ENCODE measurements at regions not wholly inside any gene's neighbourhood (a gene's known extent, or its start where the extent isn't known, plus 50 kb on each side); places are given as distances from the start of the nearest gene placed in this dataset.

- H3K27ac Mint-ChIP-seq: no peak overlapping the region
- WGBS, 2 experiments (ENCODE audit: insufficient coverage in 1 of 2, insufficient read length in 1 of 2): 88 to 89% methylated on average over 18 to 32 of the region's 32 CpGs
Measured at GRCh38 chr6:168388641-168389633, 52.0 kb upstream of the SMOC2 start.

GRCh38 chr6:168390749-168391420 lies 50.1 kb upstream of the SMOC2 start:
- Histone ChIP-seq H3K9me3 (ENCODE audit: control insufficient read depth, low read length) (no peaks in the 10 kb centered on the region), H3K4me1 (ENCODE audit: control insufficient read depth, insufficient read depth, low read length) (no peaks in the 10 kb centered on the region), H3K36me3 (ENCODE audit: control insufficient read depth, insufficient read depth, low read length) (no peaks in the 10 kb centered on the region), H3K9ac (ENCODE audit: extremely low read depth, low read length, poor library complexity, severe bottlenecking) (no peak overlapping the region), H3K4me3 (ENCODE audit: low read length) (no peak overlapping the region), H3K27me3 (ENCODE audit: control insufficient read depth, insufficient read depth, low read length, poor library complexity, severe bottlenecking) (no peaks in the 10 kb centered on the region), H3K27ac (ENCODE audit: low read depth, low read length) (no peak overlapping the region)
- no peak for TF ChIP-seq CTCF (conservative IDR thresholded peaks at IDR 0.05)
- no peak for DNase-seq
- 76 to 89% methylated on average over 6 to 17 of the region's 17 CpGs for WGBS, 2 experiments (ENCODE audit: insufficient coverage in 1 of 2, insufficient read length in 1 of 2)
- no peaks in the 10 kb centered on the region for H3K36me3 Mint-ChIP-seq (ENCODE audit: low read depth)
- no peak overlapping the region for H3K4me3 Mint-ChIP-seq
- H3K27me3 Mint-ChIP-seq (ENCODE audit: insufficient read depth): no peaks in the 10 kb centered on the region
- peaks cover 6% of the 10 kb centered on the region for H3K4me1 Mint-ChIP-seq
- no peak overlapping the region for H3K27ac Mint-ChIP-seq
- no peaks in the 10 kb centered on the region for H3K9me3 Mint-ChIP-seq

More at GRCh38 chr6:168388641-168389633, 52.0 kb upstream of the SMOC2 start:
- peak; percentile 75 for DNase-seq
- Mint-ChIP-seq H3K4me1 (peaks cover 6% of the 10 kb centered on the region), H3K9me3 (no peaks in the 10 kb centered on the region), H3K36me3 (ENCODE audit: low read depth) (no peaks in the 10 kb centered on the region), H3K4me3 (no peak overlapping the region), H3K27me3 (ENCODE audit: insufficient read depth) (no peaks in the 10 kb centered on the region)
- Histone ChIP-seq H3K27ac (ENCODE audit: low read depth, low read length) (no peak overlapping the region), H3K9me3 (ENCODE audit: control insufficient read depth, low read length) (no peaks in the 10 kb centered on the region), H3K9ac (ENCODE audit: extremely low read depth, low read length, poor library complexity, severe bottlenecking) (no peak overlapping the region), H3K4me1 (ENCODE audit: control insufficient read depth, insufficient read depth, low read length) (no peaks in the 10 kb centered on the region), H3K36me3 (ENCODE audit: control insufficient read depth, insufficient read depth, low read length) (no peaks in the 10 kb centered on the region), H3K4me3 (ENCODE audit: low read length) (no peak overlapping the region), H3K27me3 (ENCODE audit: control insufficient read depth, insufficient read depth, low read length, poor library complexity, severe bottlenecking) (no peaks in the 10 kb centered on the region)
- peak; percentile 65 for TF ChIP-seq CTCF (conservative IDR thresholded peaks at IDR 0.05)

All from endodermal cell (in vitro differentiated cells).